WERI-Rb-1 (cell line): ENCODE measurements at regions not wholly inside any gene's neighbourhood (a gene's known extent, or its start where the extent isn't known, plus 50 kb on each side); places are given as distances from the start of the nearest gene placed in this dataset.

Experiments
- DNase-seq: peaks from one replicate; pipeline ENCODE4 v3.0.0-alpha.2; 2020
- H3K27ac ChIP-seq: fragments of 250-450 bp; sonication (Bioruptor Pico); 2 replicates; pipeline ENCODE4 v1.5.1; 2020; ENCODE audit warnings: mild to moderate bottlenecking, moderate library complexity
- H3K27me3 ChIP-seq: fragments of 250-450 bp; sonication (Bioruptor Pico); 2 replicates; pipeline ENCODE4 v1.5.1; 2021; ENCODE audit warnings: mild to moderate bottlenecking, low read depth, moderate library complexity; ENCODE audit not compliant: insufficient read depth, severe bottlenecking
- H3K36me3 ChIP-seq: fragments of 250-450 bp; sonication (Bioruptor Pico); 2 replicates; pipeline ENCODE4 v1.5.1; 2020; ENCODE audit warnings: mild to moderate bottlenecking, moderate library complexity
- H3K4me3 ChIP-seq: 2 replicates; pipeline ENCODE4 v1.5.1; 2011; ENCODE audit warnings: low read depth, mild to moderate bottlenecking, control low read depth, low read length
- H3K9me3 ChIP-seq: fragments of 250-450 bp; sonication (Bioruptor Pico); 2 replicates; pipeline ENCODE4 v1.5.1; 2021; ENCODE audit warnings: mild to moderate bottlenecking, moderate library complexity; ENCODE audit not compliant: severe bottlenecking
- CTCF ChIP-seq: IDR thresholded peaks from 2 replicates; pipeline ENCODE4 v1.5.1; 2011; ENCODE audit warnings: low read depth, mild to moderate bottlenecking, control low read depth, inconsistent platforms, low read length

GRCh38 chr2:236949089-236949905 is 136.4 kb upstream of the COPS8 start:
- no peak overlapping the region for H3K4me3 ChIP-seq
- DNase-seq, result no peak
- peaks cover 10% of the 10 kb centered on the region for H3K9me3 ChIP-seq
- no peaks in the 10 kb centered on the region for H3K36me3 ChIP-seq
- H3K27ac ChIP-seq, result no peak overlapping the region
- H3K27me3 ChIP-seq, result no peaks in the 10 kb centered on the region
- no peak for TF ChIP-seq CTCF

- peak; percentile 84 for DNase-seq
- Histone ChIP-seq H3K36me3 (no peaks in the 10 kb centered on the region), H3K27ac (no peak overlapping the region), H3K4me3 (no peak overlapping the region), H3K9me3 (peaks cover 10% of the 10 kb centered on the region), H3K27me3 (no peaks in the 10 kb centered on the region)
- TF ChIP-seq CTCF, result no peak
Measured at GRCh38 chr2:236951830-236952475, 133.7 kb upstream of the COPS8 start.

- Histone ChIP-seq H3K27ac (no peak overlapping the region), H3K4me3 (no peak overlapping the region), H3K9me3 (peaks cover 10% of the 10 kb centered on the region), H3K36me3 (no peaks in the 10 kb centered on the region), H3K27me3 (no peaks in the 10 kb centered on the region)
- DNase-seq, result no peak
- TF ChIP-seq CTCF, result no peak
Measured at GRCh38 chr2:236954641-236955040, 131.0 kb upstream of the COPS8 start.

DNA sequence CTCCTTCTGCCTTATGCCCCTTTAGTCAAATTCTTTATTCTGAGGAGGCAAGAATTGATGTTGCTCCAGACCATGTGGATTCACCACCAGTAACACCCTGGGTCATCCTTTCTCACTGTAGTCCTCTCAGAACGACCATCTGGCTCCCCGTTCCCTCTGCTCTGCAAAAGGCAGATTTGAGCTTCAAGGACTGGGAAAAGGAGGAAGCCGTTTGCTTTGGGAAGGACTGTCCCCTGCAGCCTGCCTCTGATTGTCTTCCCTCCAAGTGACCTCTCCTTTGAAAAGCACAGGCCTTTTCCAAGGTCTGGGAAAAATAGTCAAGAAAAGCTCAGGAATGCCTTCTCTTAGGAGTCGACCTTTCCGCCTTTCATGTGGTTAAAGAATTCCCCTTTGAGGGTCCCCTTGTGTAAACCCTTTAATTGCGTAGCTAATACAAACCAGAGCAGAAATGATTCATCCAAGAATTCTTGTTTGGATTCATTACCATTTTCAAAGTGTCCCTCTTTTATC is 130.1 kb upstream of the COPS8 start:
- Histone ChIP-seq H3K27me3 (no peaks in the 10 kb centered on the region), H3K9me3 (peaks cover 10% of the 10 kb centered on the region), H3K36me3 (no peaks in the 10 kb centered on the region), H3K27ac (no peak overlapping the region), H3K4me3 (no peak overlapping the region)
- no peak for DNase-seq
- TF ChIP-seq CTCF, result no peak

DNA sequence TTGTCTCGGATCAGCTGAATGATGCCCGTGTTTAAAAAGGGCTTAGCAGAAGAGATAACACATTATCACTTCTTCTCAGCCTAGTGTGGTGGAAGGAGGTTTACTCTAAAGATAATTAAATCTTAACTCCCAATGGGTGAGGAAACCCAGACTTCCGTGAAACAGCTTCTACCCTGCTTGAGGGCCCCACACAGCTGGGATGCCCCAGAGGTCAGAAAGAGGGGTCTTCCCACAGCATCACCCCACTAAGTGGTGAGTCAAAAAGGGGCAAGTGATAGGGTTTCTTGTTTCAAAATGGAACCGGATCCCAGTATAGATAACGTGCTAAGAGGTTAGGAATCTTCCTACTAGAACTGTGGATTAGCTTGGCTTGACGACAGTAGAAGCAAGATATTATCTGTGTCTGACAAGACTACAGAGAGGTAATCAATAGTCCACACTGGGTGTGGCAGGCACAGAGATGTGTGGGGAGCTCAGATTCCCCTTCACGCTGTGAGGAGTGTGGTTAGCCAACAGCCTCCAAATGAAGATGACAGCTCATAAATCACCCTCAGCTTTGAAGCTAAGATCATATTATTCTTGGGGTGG is 129.6 kb upstream of the COPS8 start:
- Histone ChIP-seq H3K4me3 (no peak overlapping the region), H3K36me3 (no peaks in the 10 kb centered on the region), H3K27ac (no peak overlapping the region), H3K9me3 (peaks cover 10% of the 10 kb centered on the region), H3K27me3 (no peaks in the 10 kb centered on the region)
- no peak for TF ChIP-seq CTCF
- no peak for DNase-seq
